ENCODE measurements at regions not wholly inside any gene's neighbourhood (a gene's known extent, or its start where the extent isn't known, plus 50 kb on each side); places are given as distances from the start of the nearest gene placed in this dataset.

GRCh38 chr13:82719987-82720386, 1162.3 kb downstream of the SLITRK1 start:
- Histone ChIP-seq H3K4me1 (no peaks in the 10 kb centered on the region), H3K4me3 (no peak overlapping the region), H3K27ac (no peak overlapping the region), H3K9me3 (no peaks in the 10 kb centered on the region), H3K27me3 (no peaks in the 10 kb centered on the region), H3K36me3 (no peaks in the 10 kb centered on the region)
- TF ChIP-seq POLR2A (IDR thresholded peaks at IDR 0.05): no peak
- TF ChIP-seq POLR2AphosphoS5 (IDR thresholded peaks at IDR 0.05): no peak
- no peak for TF ChIP-seq EP300 (IDR thresholded peaks at IDR 0.05)
- ATAC-seq: no peak
- 86 to 89% methylated on average over 1 of the region's 1 CpG for WGBS, 2 donors (ENCODE audit: low coverage in 1 of 2)

GRCh38 chr13:82717249-82717648, 1165.0 kb downstream of the SLITRK1 start:
- no peaks in the 10 kb centered on the region for H3K4me1 ChIP-seq
- WGBS, 2 donors (ENCODE audit: low coverage in 1 of 2): 64 to 77% methylated on average over 2 of the region's 2 CpGs
- no peaks in the 10 kb centered on the region for H3K36me3 ChIP-seq
- no peak overlapping the region for H3K4me3 ChIP-seq
- no peaks in the 10 kb centered on the region for H3K27me3 ChIP-seq
- no peak overlapping the region for H3K27ac ChIP-seq
- no peak for ATAC-seq
- no peak for TF ChIP-seq CTCF (IDR thresholded peaks at IDR 0.05)
- TF ChIP-seq POLR2A (IDR thresholded peaks at IDR 0.05): no peak
- no peak for TF ChIP-seq POLR2AphosphoS5 (IDR thresholded peaks at IDR 0.05)
- no peak for TF ChIP-seq EP300 (IDR thresholded peaks at IDR 0.05)
- H3K9me3 ChIP-seq: no peaks in the 10 kb centered on the region

DNA sequence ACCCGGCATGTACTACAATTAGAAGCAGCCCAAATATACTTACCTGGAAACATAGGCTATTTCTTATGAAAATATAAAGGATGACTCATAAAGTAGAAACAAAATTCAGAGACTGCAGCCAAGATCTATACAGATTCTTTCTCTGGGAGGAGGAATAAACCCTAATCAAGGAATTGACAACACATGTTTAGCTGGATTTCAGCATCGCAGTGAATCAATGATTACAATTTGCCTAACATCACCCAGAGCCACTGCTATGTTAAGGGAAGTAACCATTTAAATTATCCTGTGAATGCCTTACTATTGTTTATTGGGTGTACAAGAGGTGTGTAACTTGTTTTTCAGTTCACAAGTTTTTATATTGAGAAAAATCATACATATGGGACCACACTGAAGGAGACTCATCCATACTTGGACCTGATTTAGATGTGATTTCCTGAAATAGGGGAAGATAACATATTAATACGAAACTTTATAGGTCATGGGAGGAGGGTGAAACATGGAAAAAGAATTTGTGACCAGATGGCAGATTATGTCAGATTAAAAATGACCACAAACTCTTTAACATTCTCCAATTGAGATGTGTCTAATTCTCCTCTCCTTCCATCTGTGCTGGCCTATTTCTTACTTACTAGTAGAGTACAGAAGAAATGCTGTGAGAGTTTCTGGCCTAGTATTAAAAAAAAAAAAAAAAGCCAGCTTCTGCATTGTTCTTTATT, 1168.4 kb downstream of the SLITRK1 start:
- H3K4me1 ChIP-seq: no peaks in the 10 kb centered on the region
- no peaks in the 10 kb centered on the region for H3K9me3 ChIP-seq
- H3K27me3 ChIP-seq: no peaks in the 10 kb centered on the region
- H3K4me3 ChIP-seq: no peak overlapping the region
- no peaks in the 10 kb centered on the region for H3K36me3 ChIP-seq
- H3K27ac ChIP-seq: no peak overlapping the region
- WGBS, 2 donors (ENCODE audit: low coverage in 1 of 2): 84 to 89% methylated on average over 2 to 3 of the region's 3 CpGs
- no peak for ATAC-seq
- TF ChIP-seq EP300 (IDR thresholded peaks at IDR 0.05) (no peak), POLR2AphosphoS5 (IDR thresholded peaks at IDR 0.05) (no peak), POLR2A (IDR thresholded peaks at IDR 0.05) (no peak), CTCF (IDR thresholded peaks at IDR 0.05) (no peak)

DNA sequence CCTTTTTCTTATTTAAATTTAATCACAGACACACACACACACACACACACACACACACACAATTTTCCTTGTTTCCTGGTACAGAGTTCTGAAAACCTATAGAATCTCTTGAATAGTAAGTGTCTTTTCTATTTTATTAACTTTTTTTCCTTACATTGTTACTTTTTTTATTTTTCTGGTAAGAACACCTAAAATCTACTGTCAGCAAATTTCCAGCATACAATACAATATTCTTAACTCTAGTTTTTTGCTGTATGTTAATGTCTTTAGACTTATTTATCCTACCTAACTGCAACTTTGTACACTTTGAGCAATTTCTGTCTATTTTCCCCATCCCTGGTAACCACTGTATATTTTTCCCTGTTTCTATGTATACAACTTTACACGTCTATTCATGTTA, 1179.8 kb downstream of the SLITRK1 start:
- Histone ChIP-seq H3K36me3 (no peaks in the 10 kb centered on the region), H3K4me1 (no peaks in the 10 kb centered on the region), H3K9me3 (no peaks in the 10 kb centered on the region), H3K4me3 (no peak overlapping the region), H3K27me3 (no peaks in the 10 kb centered on the region), H3K27ac (no peak overlapping the region)
- ATAC-seq: no peak
- WGBS, 2 donors (ENCODE audit: low coverage in 1 of 2): 53 to 57% methylated on average over 1 of the region's 1 CpG
- TF ChIP-seq POLR2AphosphoS5 (IDR thresholded peaks at IDR 0.05): no peak
- no peak for TF ChIP-seq POLR2A (IDR thresholded peaks at IDR 0.05)
- TF ChIP-seq EP300 (IDR thresholded peaks at IDR 0.05): no peak

- no peak overlapping the region for H3K27ac ChIP-seq
- H3K4me1 ChIP-seq: no peaks in the 10 kb centered on the region
- no peaks in the 10 kb centered on the region for H3K36me3 ChIP-seq
- no peak for ATAC-seq
- no peak overlapping the region for H3K4me3 ChIP-seq
- no peaks in the 10 kb centered on the region for H3K9me3 ChIP-seq
- no peaks in the 10 kb centered on the region for H3K27me3 ChIP-seq
- TF ChIP-seq POLR2AphosphoS5 (IDR thresholded peaks at IDR 0.05) (no peak), EP300 (IDR thresholded peaks at IDR 0.05) (no peak), CTCF (IDR thresholded peaks at IDR 0.05) (no peak), POLR2A (IDR thresholded peaks at IDR 0.05) (no peak)
- 71 to 80% methylated on average over 2 of the region's 2 CpGs for WGBS, 2 donors (ENCODE audit: low coverage in 1 of 2)
Observed at GRCh38 chr13:82701020-82701419, 1181.3 kb downstream of the SLITRK1 start.

GRCh38 chr13:82698941-82699340, 1183.3 kb downstream of the SLITRK1 start:
- H3K4me3 ChIP-seq: no peak overlapping the region
- TF ChIP-seq EP300 (IDR thresholded peaks at IDR 0.05): no peak
- TF ChIP-seq POLR2AphosphoS5 (IDR thresholded peaks at IDR 0.05): no peak
- no peak for TF ChIP-seq CTCF (IDR thresholded peaks at IDR 0.05)
- no peak for TF ChIP-seq POLR2A (IDR thresholded peaks at IDR 0.05)
- H3K36me3 ChIP-seq: no peaks in the 10 kb centered on the region
- no peaks in the 10 kb centered on the region for H3K9me3 ChIP-seq
- no peaks in the 10 kb centered on the region for H3K4me1 ChIP-seq
- no peak for ATAC-seq
- H3K27ac ChIP-seq: no peak overlapping the region
- no peaks in the 10 kb centered on the region for H3K27me3 ChIP-seq

Data from gastroesophageal sphincter (tissue), 4 donors.